HG03097 (cell line): ENCODE measurements at regions not wholly inside any gene's neighbourhood (a gene's known extent, or its start where the extent isn't known, plus 50 kb on each side); places are given as distances from the start of the nearest gene placed in this dataset.
"Not testable (repeated sequence)": the region's sequence is repeated elsewhere in the genome, so short reads cannot be mapped to it uniquely, and the experiment has no call there.

Source experiments
- ATAC-seq: cut with Tn5 transposase; IDR thresholded peaks from one replicate; pipeline ENCODE4 v1.9.1; 2021; ENCODE audit not compliant: unreplicated experiment, low FRiP score

GRCh38 chr10:129184196-129184595 lies 282.8 kb upstream of the MGMT start:
- no peak for ATAC-seq

GRCh38 chr10:129187331-129187730 lies 279.7 kb upstream of the MGMT start:
- ATAC-seq: no peak

GRCh38 chr10:129191797-129192196 lies 275.2 kb upstream of the MGMT start:
- no peak for ATAC-seq

GRCh38 chr10:129192344-129193128 lies 274.5 kb upstream of the MGMT start:
- ATAC-seq: no peak

- ATAC-seq: no peak
These were observed 273.9 kb upstream of the MGMT start for GRCh38 chr10:129193148-129193547.

GRCh38 chr10:129194181-129194870 lies 272.7 kb upstream of the MGMT start:
- no peak for ATAC-seq

GRCh38 chr10:129199826-129200225 lies 267.2 kb upstream of the MGMT start:
- no peak for ATAC-seq

GRCh38 chr10:129203819-129204218 lies 263.2 kb upstream of the MGMT start:
- no peak for ATAC-seq

GRCh38 chr10:129207297-129207696 lies 259.7 kb upstream of the MGMT start:
- no peak for ATAC-seq

GRCh38 chr10:129210876-129211275 lies 256.2 kb upstream of the MGMT start:
- no peak for ATAC-seq

- no peak for ATAC-seq
These were observed 253.8 kb upstream of the MGMT start for GRCh38 chr10:129213256-129213655.

GRCh38 chr10:129213996-129214395 lies 253.0 kb upstream of the MGMT start:
- ATAC-seq: not testable (repeated sequence)

- no peak for ATAC-seq
These were observed 247.7 kb upstream of the MGMT start for GRCh38 chr10:129219364-129219763.

- ATAC-seq: no peak
These were observed 244.6 kb upstream of the MGMT start for GRCh38 chr10:129222436-129222835.

GRCh38 chr10:129223363-129223762 lies 243.7 kb upstream of the MGMT start:
- no peak for ATAC-seq

- no peak for ATAC-seq
These were observed 243.0 kb upstream of the MGMT start for GRCh38 chr10:129224065-129224464.

- no peak for ATAC-seq
These were observed 235.2 kb upstream of the MGMT start for GRCh38 chr10:129231821-129232220.

- ATAC-seq: no peak
These were observed 233.5 kb upstream of the MGMT start for GRCh38 chr10:129233351-129234148.

GRCh38 chr10:129236274-129236691 lies 230.8 kb upstream of the MGMT start:
- no peak for ATAC-seq

- ATAC-seq: no peak
These were observed 225.6 kb upstream of the MGMT start for GRCh38 chr10:129241461-129241860.

- no peak for ATAC-seq
These were observed 222.7 kb upstream of the MGMT start for GRCh38 chr10:129244298-129244697.
